Keratinocyte (primary cell): ENCODE measurements at regions not wholly inside any gene's neighbourhood (a gene's known extent, or its start where the extent isn't known, plus 50 kb on each side); places are given as distances from the start of the nearest gene placed in this dataset.

Experiments
- EZH2 ChIP-seq: IDR thresholded peaks from one replicate; pipeline ENCODE4 v1.6.1; 2012; ENCODE audit warnings: inconsistent platforms, mild to moderate bottlenecking, low read length, moderate library complexity
- TF ChIP-seq, protein P1 (sequence below), 3 experiments: IDR thresholded peaks in 1 of 3; conservative IDR thresholded peaks in 1 of 3; optimal IDR thresholded peaks in 1 of 3; 2 replicates in 2 of 3; 3 replicates in 1 of 3; pipeline versions ENCODE3 to v1.5.1; 2011; ENCODE audit warnings: low read length in 3 of 3, mild to moderate bottlenecking in 3 of 3, moderate library complexity in 2 of 3, control low read depth in 1 of 3, inconsistent platforms in 1 of 3; ENCODE audit not compliant: insufficient read depth in 2 of 3; ENCODE audit errors: extremely low read depth in 1 of 3

DNA sequence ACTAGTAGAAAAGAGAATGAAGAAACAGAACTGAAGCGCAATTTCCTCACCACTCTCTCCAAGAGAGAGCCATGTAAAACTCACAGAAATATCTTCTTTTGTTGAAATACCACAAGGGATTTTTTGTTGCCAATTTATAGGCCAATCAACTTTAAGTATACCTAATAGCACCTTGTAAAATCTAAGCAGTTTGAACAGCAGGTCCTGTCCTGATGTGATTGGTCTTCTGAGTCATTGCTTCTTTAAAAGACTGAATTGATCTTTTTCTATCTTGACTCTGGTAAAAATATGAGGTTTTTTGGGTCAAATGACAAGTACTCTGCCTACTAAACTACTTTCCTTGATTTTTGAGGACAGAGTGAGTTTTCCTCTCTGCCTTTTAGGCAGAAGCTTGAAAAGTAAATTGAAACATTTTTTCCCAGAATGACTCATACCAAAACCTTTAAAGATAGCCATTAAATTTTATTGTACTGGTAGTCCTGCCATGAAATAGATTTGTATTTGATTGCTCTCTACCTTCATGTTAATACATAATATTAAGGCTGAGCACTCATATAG lies 343.9 kb upstream of the CBLB start:
- TF ChIP-seq EZH2, result no peak
- TF ChIP-seq, protein P1, sequence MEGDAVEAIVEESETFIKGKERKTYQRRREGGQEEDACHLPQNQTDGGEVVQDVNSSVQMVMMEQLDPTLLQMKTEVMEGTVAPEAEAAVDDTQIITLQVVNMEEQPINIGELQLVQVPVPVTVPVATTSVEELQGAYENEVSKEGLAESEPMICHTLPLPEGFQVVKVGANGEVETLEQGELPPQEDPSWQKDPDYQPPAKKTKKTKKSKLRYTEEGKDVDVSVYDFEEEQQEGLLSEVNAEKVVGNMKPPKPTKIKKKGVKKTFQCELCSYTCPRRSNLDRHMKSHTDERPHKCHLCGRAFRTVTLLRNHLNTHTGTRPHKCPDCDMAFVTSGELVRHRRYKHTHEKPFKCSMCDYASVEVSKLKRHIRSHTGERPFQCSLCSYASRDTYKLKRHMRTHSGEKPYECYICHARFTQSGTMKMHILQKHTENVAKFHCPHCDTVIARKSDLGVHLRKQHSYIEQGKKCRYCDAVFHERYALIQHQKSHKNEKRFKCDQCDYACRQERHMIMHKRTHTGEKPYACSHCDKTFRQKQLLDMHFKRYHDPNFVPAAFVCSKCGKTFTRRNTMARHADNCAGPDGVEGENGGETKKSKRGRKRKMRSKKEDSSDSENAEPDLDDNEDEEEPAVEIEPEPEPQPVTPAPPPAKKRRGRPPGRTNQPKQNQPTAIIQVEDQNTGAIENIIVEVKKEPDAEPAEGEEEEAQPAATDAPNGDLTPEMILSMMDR (optimal IDR thresholded peaks at IDR 0.05 in 1 of 3, IDR thresholded peaks at IDR 0.05 in 1 of 3, conservative IDR thresholded peaks at IDR 0.05 in 1 of 3; ENCODE audit: extremely low read depth in 1 of 3, insufficient read depth in 2 of 3, low read length in 3 of 3), result no peak
